ENCODE measurements at regions not wholly inside any gene's neighbourhood (a gene's known extent, or its start where the extent isn't known, plus 50 kb on each side); places are given as distances from the start of the nearest gene placed in this dataset.

- no peak for TF ChIP-seq CHD7 (IDR thresholded peaks at IDR 0.05; ENCODE audit: insufficient replicate concordance, low read length)
- no peak for TF ChIP-seq CHD2 (IDR thresholded peaks at IDR 0.05; ENCODE audit: low read length)
- no peak for TF ChIP-seq SUZ12 (IDR thresholded peaks at IDR 0.05; ENCODE audit: low read length)
- no peak for TF ChIP-seq NANOG (IDR thresholded peaks at IDR 0.05; ENCODE audit: insufficient read depth, low read depth, low read length, poor library complexity, severe bottlenecking)
- TF ChIP-seq YY1 (IDR thresholded peaks at IDR 0.05; ENCODE audit: low read depth, low read length): no peak
- no peak for TF ChIP-seq ATF2 (IDR thresholded peaks at IDR 0.05; ENCODE audit: low read length)
- no peak for TF ChIP-seq E2F6 (IDR thresholded peaks at IDR 0.05)
- TF ChIP-seq MAFK (IDR thresholded peaks at IDR 0.05; ENCODE audit: low read depth, low read length): no peak
Observed at GRCh38 chr1:115189814-115190539, 100.7 kb upstream of the TSPAN2 start (continued).

All from H1 (cell line).